HepG2 (cell line): ENCODE measurements at regions not wholly inside any gene's neighbourhood (a gene's known extent, or its start where the extent isn't known, plus 50 kb on each side); places are given as distances from the start of the nearest gene placed in this dataset.
A peak's percentile ranks its signal among the peaks of the same experiment; 100 is the strongest.

Experiments used
- ATAC-seq: fragments of 200-7000 bp; cut with Tn5 transposase; 3 replicates; pipeline ENCODE4 v1.9.1; 2020; ENCODE audit warnings: mild to moderate bottlenecking, moderate library complexity
- BruUV-seq: library from RNA; stranded (reverse); fragments of 400-500 nt; replicated peaks from 2 replicates; lab custom pipeline; 2021; lab: Mats Ljungman, UMichigan
- CTCF ChIA-PET: fragments of 300-600 bp; formaldehyde crosslinking; extraction: SDS; loops from one replicate; lab custom pipeline; 2021; ENCODE audit warnings: low total read pairs, inconsistent platforms, low intra/inter-chr PET ratio; lab: Yijun Ruan, JAX
- POLR2A ChIA-PET: fragments of 350-600 bp; sonication (Branson Sonifier 250); formaldehyde crosslinking; loops from one replicate; lab custom pipeline; 2020; ENCODE audit warnings: antibody characterized with exemption, inconsistent platforms; lab: Yijun Ruan, JAX
- DNase-seq: peaks from one replicate; pipeline ENCODE4 v3.0.0-alpha.2; 2015; ENCODE audit warnings: low spot score
- FAIRE-seq: peaks from 3 replicates; lab custom pipeline; 2011; peaks lifted over from hg19 to GRCh38; lab: Jason Lieb, UNC
- H2AFZ ChIP-seq: one replicate; pipeline ENCODE4 v1.6.1; 2011; ENCODE audit warnings: low read length, inconsistent platforms
- H3K27ac ChIP-seq: fragments of 300-600 bp; 3 replicates; pipeline ENCODE4 v1.8.0; 2011; ENCODE audit warnings: mixed run types, mild to moderate bottlenecking, mixed read lengths, low read length, inconsistent platforms; ENCODE audit not compliant: insufficient read depth; ENCODE audit errors: extremely low read length
- H3K27me3 ChIP-seq, 2 experiments: fragments of 200-600 bp in 1 of 2; 2 replicates in 1 of 2; 3 replicates in 1 of 2; pipeline versions ENCODE4 v1.6.0 to v1.8.0; 2011; ENCODE audit warnings: low read length in 2 of 2, mild to moderate bottlenecking in 2 of 2, moderate library complexity in 2 of 2, inconsistent platforms in 1 of 2; ENCODE audit not compliant: insufficient read depth in 2 of 2, control insufficient read depth in 1 of 2
- H3K36me3 ChIP-seq, 2 experiments: fragments of 200-600 bp in 1 of 2; replicated peaks in 1 of 2; 2 replicates in 1 of 2; 3 replicates in 1 of 2; pipeline versions ENCODE4 v1.5.1 to v1.8.0; 2011; ENCODE audit warnings: low read length in 2 of 2, inconsistent platforms in 1 of 2; ENCODE audit not compliant: insufficient read depth in 2 of 2, control insufficient read depth in 1 of 2
- H3K4me1 ChIP-seq: 2 replicates; pipeline ENCODE4 v1.5.1; 2012; ENCODE audit warnings: low read length, inconsistent platforms; ENCODE audit not compliant: insufficient read depth
- H3K4me2 ChIP-seq: 2 replicates; pipeline ENCODE4 v1.6.0; 2011; ENCODE audit warnings: low read depth, low read length, inconsistent platforms
- H3K4me3 ChIP-seq, 3 experiments: fragments of 200-600 bp in 1 of 3; sonication (generic), shearing (Covaris generic) in 1 of 3; replicated peaks in 1 of 3; 2 replicates each; pipeline ENCODE4 v1.5.1; 2011 to 2016; ENCODE audit warnings: low read length in 3 of 3, inconsistent platforms in 2 of 3, low read depth in 2 of 3, mild to moderate bottlenecking in 2 of 3, control low read depth in 1 of 3, mixed read lengths in 1 of 3; ENCODE audit not compliant: insufficient read depth in 1 of 3
- H3K79me2 ChIP-seq: one replicate; pipeline ENCODE4 v1.6.1; 2011; ENCODE audit warnings: low read length, inconsistent platforms; ENCODE audit not compliant: insufficient read depth
- H3K9ac ChIP-seq: 2 replicates; pipeline ENCODE4 v1.6.0; 2011; ENCODE audit warnings: mild to moderate bottlenecking, low read depth, low read length, inconsistent platforms; ENCODE audit not compliant: insufficient read depth
- H3K9me3 ChIP-seq: 2 replicates; pipeline ENCODE4 v1.5.1; 2012; ENCODE audit warnings: mild to moderate bottlenecking, low read length
- H4K20me1 ChIP-seq: 2 replicates; pipeline ENCODE4 v1.6.0; 2011; ENCODE audit warnings: inconsistent platforms, mild to moderate bottlenecking, low read length, moderate library complexity; ENCODE audit not compliant: insufficient read depth
- IRX3 ChIP-seq: sonication (generic); formaldehyde crosslinking; IDR thresholded peaks from 2 replicates; pipeline ENCODE4 v1.8.1; 2023; ENCODE audit warnings: mild to moderate bottlenecking, low read depth, missing genetic modification reagents, borderline replicate concordance
- KAT8 ChIP-seq: IDR thresholded peaks from 2 replicates; pipeline ENCODE4 v1.6.1; 2016; ENCODE audit warnings: missing genetic modification reagents, missing compliant biosample characterization
- RFX3 ChIP-seq: IDR thresholded peaks from 2 replicates; pipeline ENCODE4 v1.6.1; 2016; ENCODE audit warnings: missing biosample characterization, missing genetic modification reagents
- STAG1 ChIP-seq: sonication (generic); formaldehyde crosslinking; IDR thresholded peaks from 2 replicates; pipeline ENCODE4 v1.4.0; 2020; ENCODE audit warnings: missing genetic modification reagents
- TCF7 ChIP-seq: sonication (generic); IDR thresholded peaks from 2 replicates; pipeline ENCODE4 v1.6.1; 2016; ENCODE audit warnings: antibody characterized with exemption, low read depth
- ZFP37 ChIP-seq: sonication (generic); formaldehyde crosslinking; IDR thresholded peaks from 2 replicates; pipeline ENCODE4 v1.4.0; 2020; ENCODE audit warnings: missing genetic modification reagents, borderline replicate concordance
- ZFP82 ChIP-seq: sonication (generic); formaldehyde crosslinking; IDR thresholded peaks from 2 replicates; pipeline ENCODE4 v1.5.1; 2020; ENCODE audit warnings: mild to moderate bottlenecking, missing genetic modification reagents, borderline replicate concordance
- ZNF224 ChIP-seq: sonication (generic); formaldehyde crosslinking; IDR thresholded peaks from 2 replicates; pipeline ENCODE4 v1.5.0; 2020; ENCODE audit warnings: mild to moderate bottlenecking, missing genetic modification reagents
- ZNF367 ChIP-seq: sonication (generic); formaldehyde crosslinking; IDR thresholded peaks from 2 replicates; pipeline ENCODE4 v1.4.0; 2020; ENCODE audit warnings: missing genetic modification reagents, borderline replicate concordance
- ZNF501 ChIP-seq: sonication (generic); formaldehyde crosslinking; IDR thresholded peaks from 2 replicates; pipeline ENCODE4 v1.5.1; 2020; ENCODE audit warnings: mild to moderate bottlenecking, moderate library complexity, missing genetic modification reagents
- ZNF550 ChIP-seq: sonication (generic); formaldehyde crosslinking; IDR thresholded peaks from 2 replicates; pipeline ENCODE4 v1.4.0; 2020; ENCODE audit warnings: mild to moderate bottlenecking, missing genetic modification reagents, borderline replicate concordance
- ZNF792 ChIP-seq: IDR thresholded peaks from 2 replicates; pipeline ENCODE4 v1.6.1; 2016
- WGBS: methylation state at CpG from one replicate; pipeline ENCODE4 v1.1.6; 2017; ENCODE audit warnings: low lambda C conversion rate; 5-methylcytosine and 5-hydroxymethylcytosine counted together
- in situ Hi-C: cut with HindIII; loops from 2 replicates; pipeline ENCODE4 v1.10.0; 2017; ENCODE audit warnings: low pct_unique_long_range_greater_than_20kb; ENCODE audit not compliant: extremely low pct_ligation_motif_present
- intact Hi-C: fragments of 100-400 bp; cut with micrococcal nuclease; formaldehyde crosslinking; loops from one replicate; pipeline ENCODE4 v1.10.0; 2022; ENCODE audit not compliant: unreplicated experiment
- TF ChIP-seq, protein P1 (sequence below): sonication (generic); formaldehyde crosslinking; IDR thresholded peaks from 2 replicates; pipeline ENCODE4 v1.5.0; 2020; ENCODE audit warnings: mild to moderate bottlenecking, missing genetic modification reagents, moderate library complexity
- TF ChIP-seq, protein P2 (sequence below): IDR thresholded peaks from 2 replicates; pipeline ENCODE4 v1.6.1; 2016
- TF ChIP-seq, protein P3 (sequence below): sonication (generic); formaldehyde crosslinking; IDR thresholded peaks from 2 replicates; pipeline ENCODE4 v1.5.0; 2020; ENCODE audit warnings: mild to moderate bottlenecking, missing genetic modification reagents

DNA sequence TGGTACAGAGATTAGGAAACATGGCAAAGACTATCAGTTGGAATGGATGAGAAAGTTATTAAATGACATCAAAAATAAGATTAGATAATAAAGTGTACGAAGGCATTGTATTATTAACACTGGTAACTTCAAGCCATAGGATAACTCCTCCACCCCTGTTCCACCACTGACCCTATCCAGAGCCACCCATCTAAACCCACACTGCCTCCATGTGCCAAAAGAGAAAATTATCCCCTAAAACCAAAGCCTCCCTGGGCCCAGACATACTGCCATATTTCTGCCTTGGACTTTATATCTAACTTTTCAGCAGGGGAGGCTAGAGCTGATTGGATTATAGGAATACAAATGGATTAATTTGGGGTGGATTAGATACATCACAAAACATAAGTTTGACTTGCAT lies 443.7 kb downstream of the BCL11A start:
- WGBS, result 4% methylated on average over 1 of the region's 1 CpG
- TF ChIP-seq ZNF550, result no peak
- TF ChIP-seq STAG1, result peak; percentile 35
- TF ChIP-seq, protein P1, sequence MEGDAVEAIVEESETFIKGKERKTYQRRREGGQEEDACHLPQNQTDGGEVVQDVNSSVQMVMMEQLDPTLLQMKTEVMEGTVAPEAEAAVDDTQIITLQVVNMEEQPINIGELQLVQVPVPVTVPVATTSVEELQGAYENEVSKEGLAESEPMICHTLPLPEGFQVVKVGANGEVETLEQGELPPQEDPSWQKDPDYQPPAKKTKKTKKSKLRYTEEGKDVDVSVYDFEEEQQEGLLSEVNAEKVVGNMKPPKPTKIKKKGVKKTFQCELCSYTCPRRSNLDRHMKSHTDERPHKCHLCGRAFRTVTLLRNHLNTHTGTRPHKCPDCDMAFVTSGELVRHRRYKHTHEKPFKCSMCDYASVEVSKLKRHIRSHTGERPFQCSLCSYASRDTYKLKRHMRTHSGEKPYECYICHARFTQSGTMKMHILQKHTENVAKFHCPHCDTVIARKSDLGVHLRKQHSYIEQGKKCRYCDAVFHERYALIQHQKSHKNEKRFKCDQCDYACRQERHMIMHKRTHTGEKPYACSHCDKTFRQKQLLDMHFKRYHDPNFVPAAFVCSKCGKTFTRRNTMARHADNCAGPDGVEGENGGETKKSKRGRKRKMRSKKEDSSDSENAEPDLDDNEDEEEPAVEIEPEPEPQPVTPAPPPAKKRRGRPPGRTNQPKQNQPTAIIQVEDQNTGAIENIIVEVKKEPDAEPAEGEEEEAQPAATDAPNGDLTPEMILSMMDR (CRISPR knock-in tag), result 0 out of 2 replicates have a peak, but pooled peaks have one; percentile 24
- no peaks in the 10 kb centered on the region for H3K36me3 ChIP-seq
- FAIRE-seq (no peak), ATAC-seq (no peak), DNase-seq (no peak)
- no peak overlapping the region for H3K27ac ChIP-seq
- POLR2A ChIA-PET, result no interaction called here
- H3K9me3 ChIP-seq, result no peaks in the 10 kb centered on the region
- H3K79me2 ChIP-seq, result no peaks in the 10 kb centered on the region
- H4K20me1 ChIP-seq, result no peaks in the 10 kb centered on the region
- CTCF ChIA-PET, result no interaction called here
- no peak overlapping the region for H3K4me2 ChIP-seq
- H3K4me3 ChIP-seq, result no peak overlapping the region
- H3K27me3 ChIP-seq, result no peaks in the 10 kb centered on the region
- BruUV-seq, result no TSS peak
- intact Hi-C loops, result loop anchor here (10.0 kb wide), 1 partner anchor 105 kb away; no protein-coding TSS in a partner anchor
- in situ Hi-C loops, result no loop called here
- H3K4me1 ChIP-seq, result no peaks in the 10 kb centered on the region
- H3K9ac ChIP-seq, result no peak overlapping the region
- no peak overlapping the region for H2AFZ ChIP-seq

DNA sequence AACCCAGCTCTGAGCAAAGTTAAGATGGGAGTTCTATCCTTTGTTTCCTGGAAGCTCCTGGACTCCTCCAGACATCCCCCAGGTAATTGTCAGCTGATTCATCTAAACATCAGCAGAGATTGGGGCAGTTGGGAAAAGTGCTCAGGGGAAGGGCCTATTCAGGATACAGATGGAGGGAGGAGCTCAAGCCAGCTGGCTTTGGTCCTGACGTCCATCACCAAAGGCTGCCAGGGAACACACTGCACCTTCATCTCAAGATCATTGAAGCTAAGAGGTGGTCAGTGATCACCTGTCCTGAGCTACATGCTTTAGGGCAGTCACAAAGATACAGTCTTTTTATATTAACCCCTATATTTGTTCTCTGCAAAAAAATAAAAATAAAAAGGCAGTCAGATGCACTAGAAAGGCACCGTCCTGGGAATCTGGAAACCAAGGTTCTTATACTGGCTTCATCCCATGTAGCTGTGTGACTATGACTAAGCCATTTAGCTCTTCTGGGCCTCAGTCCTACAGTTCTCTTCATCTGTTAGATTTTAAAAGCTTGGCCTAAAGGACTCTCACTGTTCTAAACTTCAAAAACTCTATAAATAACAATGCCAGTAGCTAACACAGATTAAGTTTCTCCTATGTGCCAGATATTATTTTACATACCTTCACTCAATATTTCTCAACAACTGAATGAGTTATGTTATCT lies 446.5 kb downstream of the BCL11A start:
- Histone ChIP-seq H3K4me1 (no peaks in the 10 kb centered on the region), H3K36me3 (no peaks in the 10 kb centered on the region), H2AFZ (no peak overlapping the region), H3K27me3 (no peaks in the 10 kb centered on the region), H3K9ac (no peak overlapping the region), H3K4me2 (no peak overlapping the region), H3K9me3 (no peaks in the 10 kb centered on the region), H4K20me1 (no peaks in the 10 kb centered on the region), H3K27ac (no peak overlapping the region), H3K4me3 (no peak overlapping the region), H3K79me2 (no peaks in the 10 kb centered on the region)
- ATAC-seq (no peak), FAIRE-seq (no peak), DNase-seq (no peak)
- ChIA-PET CTCF (no interaction called here), POLR2A (no interaction called here)
- 8% methylated on average over 2 of the region's 2 CpGs for WGBS
- in situ Hi-C loops, result no loop called here
- intact Hi-C loops, result no loop called here
- BruUV-seq, result no TSS peak
- TF ChIP-seq, protein P2, sequence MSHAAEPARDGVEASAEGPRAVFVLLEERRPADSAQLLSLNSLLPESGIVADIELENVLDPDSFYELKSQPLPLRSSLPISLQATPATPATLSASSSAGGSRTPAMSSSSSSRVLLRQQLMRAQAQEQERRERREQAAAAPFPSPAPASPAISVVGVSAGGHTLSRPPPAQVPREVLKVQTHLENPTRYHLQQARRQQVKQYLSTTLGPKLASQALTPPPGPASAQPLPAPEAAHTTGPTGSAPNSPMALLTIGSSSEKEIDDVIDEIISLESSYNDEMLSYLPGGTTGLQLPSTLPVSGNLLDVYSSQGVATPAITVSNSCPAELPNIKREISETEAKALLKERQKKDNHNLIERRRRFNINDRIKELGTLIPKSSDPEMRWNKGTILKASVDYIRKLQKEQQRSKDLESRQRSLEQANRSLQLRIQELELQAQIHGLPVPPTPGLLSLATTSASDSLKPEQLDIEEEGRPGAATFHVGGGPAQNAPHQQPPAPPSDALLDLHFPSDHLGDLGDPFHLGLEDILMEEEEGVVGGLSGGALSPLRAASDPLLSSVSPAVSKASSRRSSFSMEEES (CRISPR knock-in tag), result no peak
- TF ChIP-seq IRX3 (CRISPR knock-in tag) (no peak), ZFP82 (no peak), ZNF792 (CRISPR knock-in tag) (no peak), ZNF224 (CRISPR knock-in tag) (no peak), ZFP37 (CRISPR knock-in tag) (no peak), KAT8 (no peak), RFX3 (no peak), TCF7 (no peak), ZNF367 (no peak), ZNF501 (CRISPR knock-in tag) (no peak)
- TF ChIP-seq, protein P3, sequence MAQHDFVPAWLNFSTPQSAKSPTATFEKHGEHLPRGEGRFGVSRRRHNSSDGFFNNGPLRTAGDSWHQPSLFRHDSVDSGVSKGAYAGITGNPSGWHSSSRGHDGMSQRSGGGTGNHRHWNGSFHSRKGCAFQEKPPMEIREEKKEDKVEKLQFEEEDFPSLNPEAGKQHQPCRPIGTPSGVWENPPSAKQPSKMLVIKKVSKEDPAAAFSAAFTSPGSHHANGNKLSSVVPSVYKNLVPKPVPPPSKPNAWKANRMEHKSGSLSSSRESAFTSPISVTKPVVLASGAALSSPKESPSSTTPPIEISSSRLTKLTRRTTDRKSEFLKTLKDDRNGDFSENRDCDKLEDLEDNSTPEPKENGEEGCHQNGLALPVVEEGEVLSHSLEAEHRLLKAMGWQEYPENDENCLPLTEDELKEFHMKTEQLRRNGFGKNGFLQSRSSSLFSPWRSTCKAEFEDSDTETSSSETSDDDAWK (CRISPR knock-in tag), result no peak
